HG02759 (cell line): ENCODE measurements at regions not wholly inside any gene's neighbourhood (a gene's known extent, or its start where the extent isn't known, plus 50 kb on each side); places are given as distances from the start of the nearest gene placed in this dataset.
"Not testable (repeated sequence)": the region's sequence is repeated elsewhere in the genome, so short reads cannot be mapped to it uniquely, and the experiment has no call there.

Experiments
- ATAC-seq: cut with Tn5 transposase; IDR thresholded peaks from one replicate; pipeline ENCODE4 v1.9.1; 2021; ENCODE audit warnings: mild to moderate bottlenecking, moderate library complexity; ENCODE audit not compliant: unreplicated experiment

GRCh38 chr13:31515427-31515826 is 223.9 kb upstream of the RXFP2 start:
- no peak for ATAC-seq

GRCh38 chr13:31517599-31517998 is 221.7 kb upstream of the RXFP2 start:
- no peak for ATAC-seq

- no peak for ATAC-seq
Measured at GRCh38 chr13:31518645-31519044, 220.7 kb upstream of the RXFP2 start.

GRCh38 chr13:31521435-31521834 is 217.9 kb upstream of the RXFP2 start:
- no peak for ATAC-seq

GRCh38 chr13:31522396-31522795 is 216.9 kb upstream of the RXFP2 start:
- no peak for ATAC-seq

GRCh38 chr13:31528176-31528575 is 211.2 kb upstream of the RXFP2 start:
- no peak for ATAC-seq

- ATAC-seq = no peak
Measured at GRCh38 chr13:31528758-31529157, 210.6 kb upstream of the RXFP2 start.

- ATAC-seq = no peak
Measured at GRCh38 chr13:31530922-31531321, 208.4 kb upstream of the RXFP2 start.

- no peak for ATAC-seq
Measured at GRCh38 chr13:31537052-31537451, 202.3 kb upstream of the RXFP2 start.

GRCh38 chr13:31538067-31539042 is 201.0 kb upstream of the RXFP2 start:
- no peak for ATAC-seq

GRCh38 chr13:31540281-31540680 is 199.0 kb upstream of the RXFP2 start:
- ATAC-seq = no peak

- ATAC-seq = no peak
Measured at GRCh38 chr13:31543190-31543589, 196.1 kb upstream of the RXFP2 start.

- no peak for ATAC-seq
Measured at GRCh38 chr13:31545616-31546015, 193.7 kb upstream of the RXFP2 start.

- no peak for ATAC-seq
Measured at GRCh38 chr13:31556376-31556775, 182.9 kb upstream of the RXFP2 start.

GRCh38 chr13:31584221-31584620 is 155.1 kb upstream of the RXFP2 start:
- not testable (repeated sequence) for ATAC-seq

GRCh38 chr13:31587698-31588266 is 151.5 kb upstream of the RXFP2 start:
- ATAC-seq = no peak

- no peak for ATAC-seq
Measured at GRCh38 chr13:31588316-31588715, 151.0 kb upstream of the RXFP2 start.

GRCh38 chr13:31588893-31589292 is 150.4 kb upstream of the RXFP2 start:
- no peak for ATAC-seq

GRCh38 chr13:31591642-31592233 is 147.6 kb upstream of the RXFP2 start:
- ATAC-seq = no peak

GRCh38 chr13:31594056-31594455 is 145.3 kb upstream of the RXFP2 start:
- ATAC-seq = no peak

- ATAC-seq = no peak
Measured at GRCh38 chr13:31595563-31595962, 143.8 kb upstream of the RXFP2 start.

- no peak for ATAC-seq
Measured at GRCh38 chr13:31598990-31599389, 140.3 kb upstream of the RXFP2 start.
